SK-N-SH treated with all-trans-retinoic acid at 6 μM for 48 hours (cell line): ENCODE measurements at regions not wholly inside any gene's neighbourhood (a gene's known extent, or its start where the extent isn't known, plus 50 kb on each side); places are given as distances from the start of the nearest gene placed in this dataset.

Experiments used
- ARNTL ChIP-seq: fragments of 450-650 bp; formaldehyde crosslinking; IDR thresholded peaks from 2 replicates; pipeline ENCODE4 v1.5.0; 2020; ENCODE audit warnings: low read depth, mild to moderate bottlenecking, moderate library complexity, borderline replicate concordance
- ISL1 ChIP-seq: fragments of 250-450 bp; sonication (Bioruptor Pico); IDR thresholded peaks from 2 replicates; pipeline ENCODE4 v2.1.2; 2022; ENCODE audit warnings: mild to moderate bottlenecking, moderate library complexity
- ZNF70 ChIP-seq: fragments of 450-650 bp; formaldehyde crosslinking; IDR thresholded peaks from 2 replicates; pipeline ENCODE4 v1.5.0; 2020; ENCODE audit warnings: mild to moderate bottlenecking, moderate library complexity
- TF ChIP-seq, protein P1 (sequence below): fragments of 250-450 bp; sonication (Bioruptor Pico); IDR thresholded peaks from 2 replicates; pipeline ENCODE4 v1.8.0; 2020; ENCODE audit warnings: mild to moderate bottlenecking, moderate library complexity, borderline replicate concordance
- TF ChIP-seq, protein P2 (sequence below): fragments of 250-450 bp; sonication (Bioruptor Pico); IDR thresholded peaks from 2 replicates; pipeline ENCODE4 v1.5.1; 2021; ENCODE audit warnings: mild to moderate bottlenecking, moderate library complexity

DNA sequence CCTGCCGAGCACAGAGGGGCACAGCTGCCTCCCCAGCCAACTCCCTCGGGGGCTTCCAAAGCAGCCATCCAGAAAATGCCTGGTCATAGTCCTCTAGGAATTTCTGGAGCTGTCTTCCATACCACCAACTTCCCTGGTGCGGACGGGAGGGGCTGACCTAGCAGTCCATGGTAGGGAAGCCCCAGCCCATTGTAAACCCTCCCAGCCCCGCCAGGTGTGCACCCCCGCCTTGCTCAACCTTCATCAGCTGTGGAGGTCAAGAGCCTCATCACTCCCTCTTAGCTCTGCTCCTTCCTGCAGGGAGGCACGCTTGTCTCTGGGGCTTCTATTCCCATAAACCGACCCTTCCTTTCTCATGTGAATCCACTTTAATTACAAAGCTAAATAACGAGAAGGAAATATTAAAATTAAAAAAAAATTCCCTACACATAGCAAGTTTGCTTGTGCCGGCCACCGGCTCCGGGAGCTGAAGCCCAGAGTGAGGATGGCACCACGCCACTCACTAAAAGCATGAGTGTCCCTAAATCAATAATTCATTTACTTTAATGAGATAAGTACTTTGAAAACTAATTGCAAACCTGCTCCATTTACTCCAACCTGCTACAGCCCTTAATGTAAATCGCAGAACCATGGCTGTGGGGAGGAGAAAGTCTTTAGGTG is 181.4 kb downstream of the ENGASE start:
- TF ChIP-seq ZNF70 (CRISPR knock-in tag) (no peak), ARNTL (CRISPR knock-in tag) (no peak), ISL1 (CRISPR knock-in tag) (no peak)
- TF ChIP-seq, protein P1, sequence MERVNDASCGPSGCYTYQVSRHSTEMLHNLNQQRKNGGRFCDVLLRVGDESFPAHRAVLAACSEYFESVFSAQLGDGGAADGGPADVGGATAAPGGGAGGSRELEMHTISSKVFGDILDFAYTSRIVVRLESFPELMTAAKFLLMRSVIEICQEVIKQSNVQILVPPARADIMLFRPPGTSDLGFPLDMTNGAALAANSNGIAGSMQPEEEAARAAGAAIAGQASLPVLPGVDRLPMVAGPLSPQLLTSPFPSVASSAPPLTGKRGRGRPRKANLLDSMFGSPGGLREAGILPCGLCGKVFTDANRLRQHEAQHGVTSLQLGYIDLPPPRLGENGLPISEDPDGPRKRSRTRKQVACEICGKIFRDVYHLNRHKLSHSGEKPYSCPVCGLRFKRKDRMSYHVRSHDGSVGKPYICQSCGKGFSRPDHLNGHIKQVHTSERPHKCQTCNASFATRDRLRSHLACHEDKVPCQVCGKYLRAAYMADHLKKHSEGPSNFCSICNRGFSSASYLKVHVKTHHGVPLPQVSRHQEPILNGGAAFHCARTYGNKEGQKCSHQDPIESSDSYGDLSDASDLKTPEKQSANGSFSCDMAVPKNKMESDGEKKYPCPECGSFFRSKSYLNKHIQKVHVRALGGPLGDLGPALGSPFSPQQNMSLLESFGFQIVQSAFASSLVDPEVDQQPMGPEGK (CRISPR knock-in tag): no peak
- TF ChIP-seq, protein P2, sequence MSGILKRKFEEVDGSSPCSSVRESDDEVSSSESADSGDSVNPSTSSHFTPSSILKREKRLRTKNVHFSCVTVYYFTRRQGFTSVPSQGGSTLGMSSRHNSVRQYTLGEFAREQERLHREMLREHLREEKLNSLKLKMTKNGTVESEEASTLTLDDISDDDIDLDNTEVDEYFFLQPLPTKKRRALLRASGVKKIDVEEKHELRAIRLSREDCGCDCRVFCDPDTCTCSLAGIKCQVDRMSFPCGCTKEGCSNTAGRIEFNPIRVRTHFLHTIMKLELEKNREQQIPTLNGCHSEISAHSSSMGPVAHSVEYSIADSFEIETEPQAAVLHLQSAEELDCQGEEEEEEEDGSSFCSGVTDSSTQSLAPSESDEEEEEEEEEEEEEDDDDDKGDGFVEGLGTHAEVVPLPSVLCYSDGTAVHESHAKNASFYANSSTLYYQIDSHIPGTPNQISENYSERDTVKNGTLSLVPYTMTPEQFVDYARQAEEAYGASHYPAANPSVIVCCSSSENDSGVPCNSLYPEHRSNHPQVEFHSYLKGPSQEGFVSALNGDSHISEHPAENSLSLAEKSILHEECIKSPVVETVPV (CRISPR knock-in tag): no peak
